ENCODE measurements at regions not wholly inside any gene's neighbourhood (a gene's known extent, or its start where the extent isn't known, plus 50 kb on each side); places are given as distances from the start of the nearest gene placed in this dataset.
"Not testable (repeated sequence)": the region's sequence is repeated elsewhere in the genome, so short reads cannot be mapped to it uniquely, and the experiment has no call there.

DNA sequence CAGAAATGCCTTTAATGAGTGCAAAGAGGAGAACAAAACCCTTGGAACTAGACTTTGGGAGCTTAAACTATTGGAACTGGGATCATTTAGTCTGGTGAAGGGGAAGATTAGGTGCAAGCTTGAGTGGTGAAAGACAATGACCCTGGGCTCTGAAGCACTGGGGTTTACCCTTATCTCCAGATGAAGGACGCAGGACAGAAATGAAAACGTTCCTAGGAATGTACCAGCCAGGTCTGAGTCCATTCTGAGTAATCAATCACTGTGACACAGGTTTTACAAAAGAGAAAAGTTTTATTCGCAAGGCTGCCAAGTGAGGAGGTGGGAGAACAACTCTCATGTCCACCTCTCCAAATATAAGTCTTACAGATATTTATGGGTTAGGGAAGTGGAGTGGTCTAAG is 249.1 kb downstream of the LRIG3 start:
- no peak overlapping the region for H3K4me3 ChIP-seq (ENCODE audit: low read depth in 1 of 2, low read length in 2 of 2)

DNA sequence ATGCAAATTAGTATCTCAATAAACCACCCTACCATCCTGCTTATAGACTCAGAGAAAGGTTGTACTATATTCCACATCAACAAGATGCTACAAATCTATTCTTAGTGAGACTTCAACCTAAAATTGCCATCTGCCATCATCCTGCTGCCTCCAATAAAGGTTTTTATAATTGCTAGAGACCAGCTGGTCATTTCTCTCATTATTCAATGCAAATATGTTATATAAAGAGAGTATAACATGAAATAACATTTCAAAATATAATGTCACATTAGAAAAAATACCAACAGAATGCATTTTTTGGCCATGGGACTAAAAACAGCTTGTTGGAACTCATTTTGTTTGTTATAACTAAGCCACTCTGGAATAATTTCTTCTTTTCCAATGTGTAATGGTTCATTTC is 247.3 kb downstream of the LRIG3 start:
- Histone ChIP-seq H3K9me3 (ENCODE audit: low read length) (no peaks in the 10 kb centered on the region), H3K4me1 (ENCODE audit: insufficient read depth, low read length) (no peaks in the 10 kb centered on the region), H3K36me3 (ENCODE audit: insufficient read depth, low read length) (no peaks in the 10 kb centered on the region), H3K4me3 (ENCODE audit: low read depth in 1 of 2, low read length in 2 of 2) (no peak overlapping the region), H3K9ac (ENCODE audit: low read length) (no peak overlapping the region), H3K27me3 (ENCODE audit: control insufficient read depth in 1 of 2, insufficient read depth in 2 of 2, low read length in 2 of 2) (no peaks in the 10 kb centered on the region), H3K27ac (ENCODE audit: low read depth, low read length) (no peak overlapping the region)

More for the DNA sequence above, 249.1 kb downstream of the LRIG3 start:
- Histone ChIP-seq H3K36me3 (ENCODE audit: insufficient read depth, low read length) (no peaks in the 10 kb centered on the region), H3K4me1 (ENCODE audit: insufficient read depth, low read length) (no peaks in the 10 kb centered on the region), H3K9ac (ENCODE audit: low read length) (no peak overlapping the region), H3K9me3 (ENCODE audit: low read length) (no peaks in the 10 kb centered on the region), H3K27me3 (ENCODE audit: control insufficient read depth in 1 of 2, insufficient read depth in 2 of 2, low read length in 2 of 2) (no peaks in the 10 kb centered on the region), H3K27ac (ENCODE audit: low read depth, low read length) (no peak overlapping the region)

DNA sequence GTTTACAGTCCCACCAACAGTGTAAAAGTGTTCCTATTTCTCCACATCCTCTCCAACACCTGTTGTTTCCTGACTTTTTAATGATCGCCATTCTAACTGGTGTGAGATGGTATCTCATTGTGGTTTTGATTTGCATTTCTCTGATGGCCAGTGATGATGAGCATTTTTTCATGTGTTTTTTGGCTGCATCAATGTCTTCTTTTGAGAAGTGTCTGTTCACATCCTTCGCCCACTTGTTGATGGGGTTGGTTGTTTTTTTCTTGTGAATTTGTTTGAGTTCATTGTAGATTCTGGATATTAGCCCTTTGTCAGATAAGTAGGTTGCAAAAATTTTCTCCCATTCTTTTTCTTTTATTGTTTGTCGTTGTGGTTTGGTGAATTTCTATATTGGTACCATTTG is 242.5 kb downstream of the LRIG3 start:
- not testable (repeated sequence) for H3K4me3 ChIP-seq (ENCODE audit: low read depth in 1 of 2, low read length in 2 of 2); H3K9ac ChIP-seq (ENCODE audit: low read length); H3K9me3 ChIP-seq (ENCODE audit: low read length); H3K27ac ChIP-seq (ENCODE audit: low read depth, low read length); H3K27me3 ChIP-seq (ENCODE audit: control insufficient read depth in 1 of 2, insufficient read depth in 2 of 2, low read length in 2 of 2); H3K4me1 ChIP-seq (ENCODE audit: insufficient read depth, low read length); H3K36me3 ChIP-seq (ENCODE audit: insufficient read depth, low read length)

DNA sequence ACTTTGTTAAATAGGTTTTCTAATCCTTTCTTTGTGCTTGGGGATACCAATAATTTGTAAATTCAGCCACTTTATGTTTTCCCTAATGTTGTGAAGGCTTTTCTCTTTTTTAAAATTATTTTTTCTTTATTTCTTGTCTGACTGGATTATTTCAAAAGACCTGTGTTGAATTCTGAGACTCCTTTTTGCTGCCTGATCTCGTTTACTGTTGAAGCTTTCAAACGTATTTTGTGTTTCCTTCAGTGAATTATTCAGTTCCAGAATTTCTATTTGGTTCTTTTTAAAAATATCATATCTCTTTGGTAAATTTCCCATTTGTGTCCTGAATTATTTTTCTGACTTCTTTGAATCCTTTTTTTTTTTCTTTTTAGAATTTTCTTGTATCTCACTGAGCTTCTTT is 241.6 kb downstream of the LRIG3 start:
- Histone ChIP-seq H3K9me3 (ENCODE audit: low read length) (no peaks in the 10 kb centered on the region), H3K4me3 (ENCODE audit: low read depth in 1 of 2, low read length in 2 of 2) (no peak overlapping the region), H3K27me3 (ENCODE audit: control insufficient read depth in 1 of 2, insufficient read depth in 2 of 2, low read length in 2 of 2) (no peaks in the 10 kb centered on the region), H3K4me1 (ENCODE audit: insufficient read depth, low read length) (no peaks in the 10 kb centered on the region), H3K27ac (ENCODE audit: low read depth, low read length) (no peak overlapping the region), H3K36me3 (ENCODE audit: insufficient read depth, low read length) (no peaks in the 10 kb centered on the region), H3K9ac (ENCODE audit: low read length) (no peak overlapping the region)

DNA sequence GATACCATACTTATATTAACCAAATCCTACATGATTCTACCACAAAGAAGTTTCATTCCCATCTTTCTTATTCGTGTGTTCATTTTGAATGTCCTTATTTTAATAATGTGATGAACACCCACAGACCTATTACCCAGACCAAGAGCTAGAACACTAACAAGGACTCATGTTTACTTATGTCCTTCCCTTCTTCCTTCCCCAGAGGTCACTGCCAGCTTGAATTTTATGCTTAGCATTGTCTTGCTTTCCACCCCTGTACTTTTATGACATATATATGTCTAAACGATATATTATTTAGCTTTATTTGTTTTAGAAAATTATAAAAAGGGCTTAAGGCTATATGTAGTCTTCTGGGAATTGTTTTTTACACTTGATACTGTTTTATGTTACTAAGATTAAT is 238.6 kb downstream of the LRIG3 start:
- Histone ChIP-seq H3K27me3 (ENCODE audit: control insufficient read depth in 1 of 2, insufficient read depth in 2 of 2, low read length in 2 of 2) (no peaks in the 10 kb centered on the region), H3K27ac (ENCODE audit: low read depth, low read length) (no peak overlapping the region), H3K36me3 (ENCODE audit: insufficient read depth, low read length) (no peaks in the 10 kb centered on the region), H3K9ac (ENCODE audit: low read length) (no peak overlapping the region), H3K4me1 (ENCODE audit: insufficient read depth, low read length) (no peaks in the 10 kb centered on the region), H3K9me3 (ENCODE audit: low read length) (no peaks in the 10 kb centered on the region), H3K4me3 (ENCODE audit: low read depth in 1 of 2, low read length in 2 of 2) (no peak overlapping the region)

DNA sequence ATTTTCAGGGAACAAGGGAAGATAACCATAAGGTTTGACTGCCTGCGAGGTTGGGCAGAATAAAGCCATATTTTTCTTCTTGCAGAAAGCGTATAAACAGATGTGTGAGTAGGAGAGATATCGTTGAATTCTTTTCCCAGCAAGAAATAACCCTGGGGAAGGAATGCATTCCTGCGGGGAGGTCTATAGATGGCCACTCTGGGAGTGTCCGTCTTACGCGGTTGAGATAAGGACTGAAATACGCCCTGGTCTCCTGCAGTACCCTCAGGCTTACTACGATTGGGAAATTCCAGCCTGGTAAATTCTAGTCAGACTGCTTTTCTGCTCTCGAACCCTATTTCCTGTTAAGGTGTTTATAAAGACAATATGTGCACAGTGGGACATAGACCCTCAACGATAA is 225.0 kb downstream of the LRIG3 start:
- Histone ChIP-seq H3K4me1 (ENCODE audit: insufficient read depth, low read length) (no peaks in the 10 kb centered on the region), H3K27ac (ENCODE audit: low read depth, low read length) (no peak overlapping the region), H3K4me3 (ENCODE audit: low read depth in 1 of 2, low read length in 2 of 2) (no peak overlapping the region), H3K9ac (ENCODE audit: low read length) (no peak overlapping the region), H3K36me3 (ENCODE audit: insufficient read depth, low read length) (no peaks in the 10 kb centered on the region), H3K9me3 (ENCODE audit: low read length) (no peaks in the 10 kb centered on the region), H3K27me3 (ENCODE audit: control insufficient read depth in 1 of 2, insufficient read depth in 2 of 2, low read length in 2 of 2) (no peaks in the 10 kb centered on the region)

DNA sequence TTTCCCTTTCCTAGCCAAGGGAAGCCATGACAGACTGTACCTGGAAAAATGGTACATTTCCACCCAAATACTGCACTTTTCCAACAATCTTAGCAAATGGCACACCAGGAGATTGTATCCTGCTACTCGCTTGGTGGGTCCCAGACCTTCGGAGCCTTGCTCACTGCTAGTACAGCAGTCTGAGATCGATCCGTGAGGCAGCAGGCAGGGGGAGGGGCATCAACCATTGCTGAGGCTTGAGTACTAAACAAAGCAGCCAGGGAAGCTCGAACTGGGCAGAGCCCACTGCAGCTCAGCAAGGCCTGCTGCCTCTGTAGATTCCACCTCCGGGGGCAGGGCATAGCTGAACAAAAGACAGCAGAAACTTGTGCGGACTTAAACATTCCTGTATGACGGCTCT is 218.8 kb downstream of the LRIG3 start:
- no peaks in the 10 kb centered on the region for H3K27me3 ChIP-seq (ENCODE audit: control insufficient read depth in 1 of 2, insufficient read depth in 2 of 2, low read length in 2 of 2)
- no peaks in the 10 kb centered on the region for H3K9me3 ChIP-seq (ENCODE audit: low read length)
- H3K27ac ChIP-seq (ENCODE audit: low read depth, low read length), result no peak overlapping the region
- no peak overlapping the region for H3K9ac ChIP-seq (ENCODE audit: low read length)
- no peaks in the 10 kb centered on the region for H3K36me3 ChIP-seq (ENCODE audit: insufficient read depth, low read length)
- H3K4me3 ChIP-seq (ENCODE audit: low read depth in 1 of 2, low read length in 2 of 2), result no peak overlapping the region
- no peaks in the 10 kb centered on the region for H3K4me1 ChIP-seq (ENCODE audit: insufficient read depth, low read length)

DNA sequence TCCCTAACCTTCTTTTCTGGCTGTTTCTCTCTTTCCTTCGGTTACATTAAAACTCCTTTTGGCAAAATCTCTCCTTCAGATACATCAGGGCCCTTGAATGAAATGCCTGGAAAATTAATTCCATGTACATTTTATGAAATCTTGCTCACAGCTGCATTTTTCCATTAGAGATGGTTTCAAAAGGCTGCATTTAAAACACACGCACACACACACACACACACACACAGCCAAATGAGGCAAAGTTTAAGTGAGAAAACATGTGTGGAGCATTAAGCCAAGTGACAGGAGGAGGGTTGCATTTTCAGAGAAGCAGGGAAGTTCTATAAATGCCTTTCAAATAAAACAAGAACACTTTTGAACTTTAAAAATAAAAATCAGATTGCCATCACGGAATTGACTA is 216.4 kb downstream of the LRIG3 start:
- Histone ChIP-seq H3K9ac (ENCODE audit: low read length) (no peak overlapping the region), H3K4me3 (ENCODE audit: low read depth in 1 of 2, low read length in 2 of 2) (no peak overlapping the region), H3K4me1 (ENCODE audit: insufficient read depth, low read length) (no peaks in the 10 kb centered on the region), H3K27ac (ENCODE audit: low read depth, low read length) (no peak overlapping the region), H3K9me3 (ENCODE audit: low read length) (no peaks in the 10 kb centered on the region), H3K27me3 (ENCODE audit: control insufficient read depth in 1 of 2, insufficient read depth in 2 of 2, low read length in 2 of 2) (no peaks in the 10 kb centered on the region), H3K36me3 (ENCODE audit: insufficient read depth, low read length) (no peaks in the 10 kb centered on the region)

DNA sequence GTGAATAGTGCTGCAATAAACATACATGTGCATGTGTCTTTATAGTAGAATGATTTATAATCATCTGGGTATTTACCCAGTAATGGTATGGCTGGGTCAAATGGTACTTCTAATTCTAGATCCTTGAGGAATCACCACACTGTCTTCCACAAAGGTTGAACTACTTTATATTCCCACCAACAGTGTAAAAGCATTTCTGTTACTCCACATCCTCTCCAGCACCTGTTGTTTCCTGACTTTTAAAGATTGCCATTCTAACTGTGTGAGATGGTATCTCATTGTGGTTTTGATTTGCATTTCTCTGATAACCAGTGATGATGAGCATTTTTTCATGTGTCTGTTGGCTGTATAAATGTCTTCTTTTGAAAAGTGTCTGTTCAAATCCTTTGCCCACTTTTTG is 215.5 kb downstream of the LRIG3 start:
- not testable (repeated sequence) for H3K4me1 ChIP-seq (ENCODE audit: insufficient read depth, low read length); H3K4me3 ChIP-seq (ENCODE audit: low read depth in 1 of 2, low read length in 2 of 2); H3K27ac ChIP-seq (ENCODE audit: low read depth, low read length); H3K9ac ChIP-seq (ENCODE audit: low read length); H3K9me3 ChIP-seq (ENCODE audit: low read length); H3K36me3 ChIP-seq (ENCODE audit: insufficient read depth, low read length); H3K27me3 ChIP-seq (ENCODE audit: control insufficient read depth in 1 of 2, insufficient read depth in 2 of 2, low read length in 2 of 2)

DNA sequence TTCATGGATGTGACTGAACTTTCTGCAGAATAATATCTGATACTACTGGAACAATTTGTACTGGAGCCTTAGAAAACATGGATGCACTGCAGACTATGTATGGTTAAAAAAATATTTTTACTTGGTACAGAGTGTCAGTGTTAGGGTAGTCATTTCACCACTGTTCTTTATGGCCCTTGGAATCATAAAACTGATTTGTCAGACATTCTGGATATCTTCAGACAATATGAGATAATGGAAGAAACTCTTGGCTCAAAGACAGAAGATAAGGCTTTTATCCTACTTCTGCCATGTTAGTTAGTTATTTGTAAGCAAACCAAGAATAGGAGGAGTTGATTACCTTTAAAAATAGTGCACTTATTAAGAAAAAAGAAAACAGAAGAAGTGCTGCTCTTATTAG is 209.4 kb downstream of the LRIG3 start:
- H3K27ac ChIP-seq (ENCODE audit: low read depth, low read length), result no peak overlapping the region
- H3K27me3 ChIP-seq (ENCODE audit: control insufficient read depth in 1 of 2, insufficient read depth in 2 of 2, low read length in 2 of 2), result no peaks in the 10 kb centered on the region
- H3K4me3 ChIP-seq (ENCODE audit: low read depth in 1 of 2, low read length in 2 of 2), result no peak overlapping the region
- no peaks in the 10 kb centered on the region for H3K9me3 ChIP-seq (ENCODE audit: low read length)
- H3K9ac ChIP-seq (ENCODE audit: low read length), result no peak overlapping the region
- H3K36me3 ChIP-seq (ENCODE audit: insufficient read depth, low read length), result no peaks in the 10 kb centered on the region
- no peaks in the 10 kb centered on the region for H3K4me1 ChIP-seq (ENCODE audit: insufficient read depth, low read length)

DNA sequence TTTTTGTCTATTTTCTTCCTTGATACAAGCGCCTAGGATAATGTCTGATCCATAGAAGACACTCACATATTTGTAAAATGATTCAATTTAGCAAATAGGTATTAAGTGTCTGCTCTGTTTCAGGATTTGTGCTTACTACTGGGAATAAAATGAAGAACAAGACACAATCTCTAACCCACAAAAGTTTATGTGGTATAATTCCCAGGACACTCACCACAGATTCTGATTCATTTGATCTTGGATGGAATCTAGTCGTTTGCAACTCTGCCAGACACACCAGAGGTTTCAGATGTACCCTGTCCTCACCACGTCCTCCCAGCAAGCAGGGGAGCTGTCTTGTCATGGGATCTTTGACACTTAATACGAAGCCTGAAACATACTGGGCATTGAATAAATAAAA is 208.3 kb downstream of the LRIG3 start:
- Histone ChIP-seq H3K9me3 (ENCODE audit: low read length) (no peaks in the 10 kb centered on the region), H3K4me3 (ENCODE audit: low read depth in 1 of 2, low read length in 2 of 2) (no peak overlapping the region), H3K4me1 (ENCODE audit: insufficient read depth, low read length) (no peaks in the 10 kb centered on the region), H3K36me3 (ENCODE audit: insufficient read depth, low read length) (no peaks in the 10 kb centered on the region), H3K9ac (ENCODE audit: low read length) (no peak overlapping the region), H3K27me3 (ENCODE audit: control insufficient read depth in 1 of 2, insufficient read depth in 2 of 2, low read length in 2 of 2) (no peaks in the 10 kb centered on the region), H3K27ac (ENCODE audit: low read depth, low read length) (no peak overlapping the region)

DNA sequence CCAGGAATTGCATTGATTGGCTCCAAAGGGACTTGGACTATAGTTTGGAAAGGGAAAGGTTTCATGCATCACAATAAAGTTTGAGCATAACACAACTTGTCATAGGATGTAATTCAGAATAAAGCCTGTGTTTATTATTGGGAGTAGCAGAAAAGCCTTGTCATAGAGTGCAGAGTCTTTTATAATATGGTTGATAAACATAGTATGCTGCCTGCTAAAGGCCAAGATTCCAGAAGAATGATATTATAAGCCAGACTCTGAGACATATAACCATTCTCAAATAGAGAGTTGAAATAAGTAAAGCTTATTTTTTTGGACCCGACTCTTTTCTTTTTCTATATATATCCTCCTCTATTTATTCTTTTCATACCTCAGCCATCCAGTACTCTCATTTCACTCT is 207.3 kb downstream of the LRIG3 start:
- no peaks in the 10 kb centered on the region for H3K4me1 ChIP-seq (ENCODE audit: insufficient read depth, low read length)
- no peaks in the 10 kb centered on the region for H3K27me3 ChIP-seq (ENCODE audit: control insufficient read depth in 1 of 2, insufficient read depth in 2 of 2, low read length in 2 of 2)
- no peaks in the 10 kb centered on the region for H3K9me3 ChIP-seq (ENCODE audit: low read length)
- H3K36me3 ChIP-seq (ENCODE audit: insufficient read depth, low read length), result no peaks in the 10 kb centered on the region
- no peak overlapping the region for H3K9ac ChIP-seq (ENCODE audit: low read length)
- no peak overlapping the region for H3K4me3 ChIP-seq (ENCODE audit: low read depth in 1 of 2, low read length in 2 of 2)
- no peak overlapping the region for H3K27ac ChIP-seq (ENCODE audit: low read depth, low read length)

DNA sequence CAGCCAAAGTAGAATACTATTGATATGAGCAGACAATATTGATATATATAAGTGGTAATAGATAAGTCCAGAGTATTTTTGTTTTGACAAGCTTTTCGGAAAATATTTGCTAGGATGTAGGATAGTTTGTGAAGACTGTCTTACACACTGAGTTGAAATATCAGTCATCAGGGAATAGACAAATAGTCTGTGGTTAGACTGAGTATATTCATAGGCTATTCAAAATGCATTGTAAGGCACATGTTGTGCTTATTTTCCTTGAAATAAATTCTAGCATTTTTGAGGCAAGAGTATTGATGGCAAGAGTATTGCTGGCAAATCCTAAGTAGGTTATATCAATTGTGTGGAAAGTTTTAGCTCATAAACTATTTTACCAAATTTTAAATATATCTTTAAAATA is 201.1 kb downstream of the LRIG3 start:
- H3K36me3 ChIP-seq (ENCODE audit: insufficient read depth, low read length), result no peaks in the 10 kb centered on the region
- H3K9me3 ChIP-seq (ENCODE audit: low read length), result no peaks in the 10 kb centered on the region
- no peak overlapping the region for H3K4me3 ChIP-seq (ENCODE audit: low read depth in 1 of 2, low read length in 2 of 2)
- H3K27ac ChIP-seq (ENCODE audit: low read depth, low read length), result no peak overlapping the region
- H3K27me3 ChIP-seq (ENCODE audit: control insufficient read depth in 1 of 2, insufficient read depth in 2 of 2, low read length in 2 of 2), result no peaks in the 10 kb centered on the region
- H3K4me1 ChIP-seq (ENCODE audit: insufficient read depth, low read length), result no peaks in the 10 kb centered on the region
- no peak overlapping the region for H3K9ac ChIP-seq (ENCODE audit: low read length)
